ENCODE measurements at regions not wholly inside any gene's neighbourhood (a gene's known extent, or its start where the extent isn't known, plus 50 kb on each side); places are given as distances from the start of the nearest gene placed in this dataset.

GRCh38 chr4:152089584-152089983, 328.8 kb upstream of the GATB start:
- no peak for DNase-seq

- no peak for DNase-seq
Observed at GRCh38 chr4:152087335-152087734, 326.5 kb upstream of the GATB start.

- no peak for DNase-seq
Observed at GRCh38 chr4:152085657-152086056, 324.9 kb upstream of the GATB start.

- DNase-seq = no peak
Observed at GRCh38 chr4:152083338-152083737, 322.5 kb upstream of the GATB start.

- DNase-seq = no peak
Observed at GRCh38 chr4:152081024-152081423, 320.2 kb upstream of the GATB start.

- DNase-seq = no peak
Observed at GRCh38 chr4:152079543-152080293, 318.9 kb upstream of the GATB start.

- no peak for DNase-seq
Observed at GRCh38 chr4:152079079-152079478, 318.3 kb upstream of the GATB start.

- no peak for DNase-seq
Observed at GRCh38 chr4:152077582-152077981, 316.8 kb upstream of the GATB start.

- DNase-seq = no peak
Observed at GRCh38 chr4:152075253-152075928, 314.6 kb upstream of the GATB start.

GRCh38 chr4:152074573-152074972, 313.8 kb upstream of the GATB start:
- no peak for DNase-seq

- DNase-seq = no peak
Observed at GRCh38 chr4:152074088-152074437, 313.3 kb upstream of the GATB start.

- DNase-seq = no peak
Observed at GRCh38 chr4:152073351-152074087, 312.7 kb upstream of the GATB start.

- DNase-seq = no peak
Observed at GRCh38 chr4:152072906-152073305, 312.1 kb upstream of the GATB start.

GRCh38 chr4:152072001-152072485, 311.2 kb upstream of the GATB start:
- DNase-seq = no peak

- no peak for DNase-seq
Observed at GRCh38 chr4:152070854-152071253, 310.0 kb upstream of the GATB start.

- no peak for DNase-seq
Observed at GRCh38 chr4:152068866-152069265, 308.1 kb upstream of the GATB start.

GRCh38 chr4:152065545-152065944, 304.7 kb upstream of the GATB start:
- DNase-seq = no peak

- DNase-seq = no peak
Observed at GRCh38 chr4:152064753-152065152, 303.9 kb upstream of the GATB start.

- no peak for DNase-seq
Observed at GRCh38 chr4:152064282-152064681, 303.5 kb upstream of the GATB start.

GRCh38 chr4:152063621-152064240, 302.9 kb upstream of the GATB start:
- peak; percentile 65 to 83 for DNase-seq

GRCh38 chr4:152062936-152063620, 302.3 kb upstream of the GATB start:
- no peak for DNase-seq

- no peak for DNase-seq
Observed at GRCh38 chr4:152054731-152055130, 293.9 kb upstream of the GATB start.
